Tibial artery (tissue), 4 donors: ENCODE measurements at regions not wholly inside any gene's neighbourhood (a gene's known extent, or its start where the extent isn't known, plus 50 kb on each side); places are given as distances from the start of the nearest gene placed in this dataset.

ENCODE experiments used
- DNase-seq, 2 donors: peaks; one replicate each; pipeline ENCODE4 v3.0.0-alpha.2; 2019
- H3K27ac ChIP-seq, 2 donors: fragments of 200-600 bp; sonication (generic) in 1 of 2; 1 replicate in 1 of 2; 2 replicates in 1 of 2; pipeline ENCODE4 v1.5.1; 2018 to 2019; ENCODE audit warnings: mild to moderate bottlenecking in 1 of 2
- H3K27me3 ChIP-seq, 2 donors: fragments of 200-600 bp; sonication (generic) in 1 of 2; one replicate each; pipeline versions ENCODE4 v1.5.1 to v1.6.0; 2016 to 2019
- H3K36me3 ChIP-seq, 3 donors: fragments of 200-600 bp; sonication (generic) in 2 of 3; one replicate each; pipeline ENCODE4 v1.5.1; 2016 to 2019; ENCODE audit warnings: mild to moderate bottlenecking in 2 of 3
- H3K4me1 ChIP-seq, 4 donors: fragments of 200-600 bp; sonication (generic) in 2 of 4; 1 replicate in 3 of 4; 2 replicates in 1 of 4; pipeline ENCODE4 v1.5.1; 2016 to 2019
- H3K4me3 ChIP-seq, 2 donors: fragments of 200-600 bp; sonication (generic) in 1 of 2; 1 replicate in 1 of 2; 2 replicates in 1 of 2; pipeline ENCODE4 v1.5.1; 2018 to 2019; ENCODE audit warnings: mild to moderate bottlenecking in 2 of 2
- H3K9me3 ChIP-seq, 3 donors: fragments of 200-600 bp; sonication (generic) in 1 of 3; one replicate each; pipeline ENCODE4 v1.5.1; 2016 to 2019
- CTCF ChIP-seq, 2 experiments: fragments of 200-600 bp in 1 of 2; fragments of 450-650 bp in 1 of 2; IDR thresholded peaks; one replicate each; pipeline ENCODE4 v1.5.1; 2017 to 2019; ENCODE audit warnings: antibody characterized with exemption in 2 of 2, mild to moderate bottlenecking in 1 of 2, moderate library complexity in 1 of 2
- intact Hi-C: fragments of 100-400 bp; cut with DNase I; formaldehyde crosslinking; loops from one replicate; pipeline ENCODE4 v1.15.0; 2023; ENCODE audit warnings: low total_unique reads

DNA sequence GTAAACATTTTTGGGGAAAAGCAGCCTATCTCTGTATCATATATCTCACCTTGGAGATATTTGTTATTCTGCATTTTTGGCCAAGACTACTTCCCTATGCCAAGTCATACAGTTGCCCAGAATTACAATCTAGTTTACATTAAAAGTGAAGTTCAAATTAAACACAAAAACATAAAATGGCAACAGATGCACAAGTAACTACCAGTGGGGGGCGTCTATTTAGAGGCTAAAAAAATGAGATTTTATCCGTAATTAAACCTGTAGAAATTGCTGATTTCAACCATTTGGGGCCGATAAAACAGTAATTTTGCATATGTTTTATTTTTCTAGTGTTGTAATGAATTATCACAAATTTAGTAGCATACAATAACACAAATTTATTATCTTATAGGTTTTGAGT is 787.1 kb upstream of the CHD1 start:
- Histone ChIP-seq H3K36me3 (no peaks in the 10 kb centered on the region), H3K27ac (no peak overlapping the region), H3K4me1 (no peaks in the 10 kb centered on the region), H3K27me3 (no peaks in the 10 kb centered on the region), H3K4me3 (no peak overlapping the region), H3K9me3 (no peaks in the 10 kb centered on the region)
- no peak for DNase-seq
- TF ChIP-seq CTCF (IDR thresholded peaks at IDR 0.05) = no peak
- intact Hi-C loops = no loop called here

DNA sequence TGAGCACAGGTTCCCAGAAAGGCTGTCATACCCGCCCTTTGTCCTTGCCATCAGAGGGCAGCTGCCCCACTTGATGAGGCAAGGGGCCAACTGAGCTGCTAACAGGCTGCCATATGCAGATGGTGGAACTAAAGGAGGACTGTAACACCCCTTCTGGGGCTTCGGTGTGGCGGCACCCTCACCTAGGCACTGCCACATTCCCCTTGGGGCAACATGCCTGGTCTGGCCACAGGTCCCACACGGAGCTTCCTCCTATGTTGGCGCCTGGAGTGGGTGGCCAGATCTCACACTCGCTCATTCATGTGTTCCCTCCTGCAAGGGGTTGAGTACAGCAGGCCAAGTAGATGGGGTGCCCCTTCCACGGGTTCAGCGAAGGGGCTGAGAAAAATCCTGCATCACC is 777.4 kb upstream of the CHD1 start:
- no peaks in the 10 kb centered on the region for H3K27me3 ChIP-seq
- H3K4me3 ChIP-seq = no peak overlapping the region
- H3K4me1 ChIP-seq = no peaks in the 10 kb centered on the region
- H3K9me3 ChIP-seq = no peaks in the 10 kb centered on the region
- no peak overlapping the region for H3K27ac ChIP-seq
- no peak for TF ChIP-seq CTCF (IDR thresholded peaks at IDR 0.05)
- no peaks in the 10 kb centered on the region for H3K36me3 ChIP-seq
- no peak for DNase-seq
- intact Hi-C loops = no loop called here

DNA sequence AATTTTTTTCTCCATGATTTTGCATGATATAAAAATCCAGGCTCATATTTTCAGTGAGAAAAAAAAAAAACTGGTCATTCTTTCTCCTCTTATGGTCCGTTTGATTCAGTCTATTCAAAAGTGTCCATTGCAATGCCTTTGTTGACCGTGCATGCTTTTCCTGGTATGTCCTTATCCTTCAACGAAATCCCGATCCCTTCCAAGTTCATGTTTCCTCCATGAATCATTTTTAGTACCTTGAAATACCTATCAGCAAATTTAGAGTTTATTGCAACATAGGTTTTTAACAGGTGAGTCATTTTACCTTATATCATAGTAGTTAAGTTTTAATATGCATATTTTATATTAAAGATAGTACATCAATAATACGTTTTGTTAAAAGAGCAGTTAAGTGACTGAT is 773.8 kb upstream of the CHD1 start:
- intact Hi-C loops = no loop called here
- TF ChIP-seq CTCF (IDR thresholded peaks at IDR 0.05) = no peak
- H3K4me3 ChIP-seq = no peak overlapping the region
- no peaks in the 10 kb centered on the region for H3K27me3 ChIP-seq
- no peak for DNase-seq
- H3K9me3 ChIP-seq = no peaks in the 10 kb centered on the region
- no peaks in the 10 kb centered on the region for H3K36me3 ChIP-seq
- H3K4me1 ChIP-seq = no peaks in the 10 kb centered on the region
- no peak overlapping the region for H3K27ac ChIP-seq

DNA sequence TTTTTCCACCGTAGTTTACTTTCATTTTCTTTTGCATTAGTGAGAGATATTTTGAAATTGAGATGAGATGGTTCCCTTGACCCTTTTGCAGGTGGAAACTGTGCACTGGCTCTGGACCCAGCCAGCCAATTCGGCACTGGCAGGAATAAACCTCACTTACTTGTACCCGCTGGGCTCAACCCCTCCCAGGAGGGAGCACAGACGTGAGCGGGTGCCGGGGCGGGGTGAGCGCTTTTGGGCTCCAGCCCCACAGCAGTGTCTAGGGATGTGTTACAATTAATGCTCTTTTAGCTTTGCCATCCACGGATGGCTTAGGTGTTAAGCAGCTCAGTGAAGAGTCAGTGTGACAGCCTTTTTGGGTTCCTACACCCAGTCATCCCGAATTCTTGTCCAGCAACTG is 766.1 kb upstream of the CHD1 start:
- Histone ChIP-seq H3K27me3 (no peaks in the 10 kb centered on the region), H3K9me3 (no peaks in the 10 kb centered on the region), H3K4me1 (no peaks in the 10 kb centered on the region), H3K4me3 (no peak overlapping the region), H3K27ac (no peak overlapping the region), H3K36me3 (no peaks in the 10 kb centered on the region)
- intact Hi-C loops = no loop called here
- DNase-seq = no peak
- TF ChIP-seq CTCF (IDR thresholded peaks at IDR 0.05) = no peak

DNA sequence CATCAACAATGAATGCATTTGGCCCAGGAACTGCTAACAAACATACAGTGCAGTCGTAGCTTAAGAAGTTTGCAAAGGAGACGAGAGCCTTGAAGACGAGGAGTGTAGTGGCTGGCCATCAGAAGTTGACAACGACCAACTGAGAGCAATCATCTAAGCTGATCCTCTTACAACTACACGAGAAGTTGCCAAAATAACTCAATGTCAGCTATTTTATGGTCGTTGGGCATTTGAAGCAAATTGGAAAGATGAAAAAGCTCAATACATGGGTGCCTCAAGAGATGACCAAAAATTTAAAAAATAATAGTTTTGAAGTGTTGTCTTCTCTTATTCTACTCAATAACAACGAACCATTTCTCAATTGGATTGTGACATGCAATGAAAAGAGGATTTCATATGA is 757.7 kb upstream of the CHD1 start:
- Histone ChIP-seq H3K27ac (no peak overlapping the region), H3K9me3 (no peaks in the 10 kb centered on the region), H3K36me3 (no peaks in the 10 kb centered on the region), H3K4me3 (no peak overlapping the region), H3K27me3 (no peaks in the 10 kb centered on the region), H3K4me1 (no peaks in the 10 kb centered on the region)
- no peak for DNase-seq
- intact Hi-C loops = no loop called here
- TF ChIP-seq CTCF (IDR thresholded peaks at IDR 0.05) = no peak

DNA sequence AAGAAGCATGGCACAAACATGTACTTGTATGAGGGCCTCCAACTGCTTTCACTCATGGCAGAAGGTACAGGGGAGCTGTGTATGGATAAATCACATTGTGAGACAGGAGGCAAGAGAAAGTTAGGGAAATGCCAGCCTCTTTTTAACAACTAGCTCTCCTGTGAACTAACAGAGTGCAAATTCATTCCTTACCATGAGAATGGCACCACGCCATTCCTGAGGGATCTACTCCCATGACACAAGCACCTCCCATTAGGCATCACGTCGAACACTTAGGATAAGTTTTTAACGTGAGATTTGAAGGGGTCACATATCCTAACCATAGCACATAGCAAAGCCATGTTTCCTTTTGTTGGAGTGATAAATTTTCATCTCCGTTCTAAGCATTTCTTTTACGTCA is 747.2 kb upstream of the CHD1 start:
- Histone ChIP-seq H3K9me3 (no peaks in the 10 kb centered on the region), H3K36me3 (no peaks in the 10 kb centered on the region), H3K4me3 (no peak overlapping the region), H3K27ac (no peak overlapping the region), H3K27me3 (no peaks in the 10 kb centered on the region), H3K4me1 (no peaks in the 10 kb centered on the region)
- no peak for TF ChIP-seq CTCF (IDR thresholded peaks at IDR 0.05)
- no peak for DNase-seq
- intact Hi-C loops = no loop called here
